SK-N-SH treated with all-trans-retinoic acid at 6 μM for 48 hours (cell line): ENCODE measurements at regions not wholly inside any gene's neighbourhood (a gene's known extent, or its start where the extent isn't known, plus 50 kb on each side); places are given as distances from the start of the nearest gene placed in this dataset.

Source experiments
- ATAC-seq: fragments of 200-7000 bp; cut with Tn5 transposase; 3 replicates; pipeline ENCODE4 v1.9.1; 2020; ENCODE audit warnings: mild to moderate bottlenecking, moderate library complexity
- ARNTL ChIP-seq: fragments of 450-650 bp; formaldehyde crosslinking; IDR thresholded peaks from 2 replicates; pipeline ENCODE4 v1.5.0; 2020; ENCODE audit warnings: low read depth, mild to moderate bottlenecking, moderate library complexity, borderline replicate concordance
- BACH2 ChIP-seq: fragments of 250-450 bp; sonication (Bioruptor Pico); IDR thresholded peaks from 2 replicates; pipeline ENCODE4 v1.9.0; 2021; ENCODE audit warnings: mild to moderate bottlenecking, borderline replicate concordance
- CSDC2 ChIP-seq: fragments of 250-450 bp; sonication (Bioruptor Pico); IDR thresholded peaks from 2 replicates; pipeline ENCODE4 v1.5.0; 2020; ENCODE audit warnings: mild to moderate bottlenecking, moderate library complexity
- CSRNP3 ChIP-seq: fragments of 250-450 bp; sonication (Bioruptor Pico); IDR thresholded peaks from 2 replicates; pipeline ENCODE4 v1.5.1; 2021; ENCODE audit warnings: mild to moderate bottlenecking, moderate library complexity
- ESRRG ChIP-seq: fragments of 250-450 bp; sonication (Bioruptor Pico); IDR thresholded peaks from 2 replicates; pipeline ENCODE4 v1.6.1; 2021; ENCODE audit warnings: mild to moderate bottlenecking
- GLIS3 ChIP-seq: fragments of 250-450 bp; sonication (Bioruptor Pico); IDR thresholded peaks from 2 replicates; pipeline ENCODE4 v1.5.0; 2020; ENCODE audit warnings: mild to moderate bottlenecking, moderate library complexity
- ISL1 ChIP-seq: fragments of 250-450 bp; sonication (Bioruptor Pico); IDR thresholded peaks from 2 replicates; pipeline ENCODE4 v2.1.2; 2022; ENCODE audit warnings: mild to moderate bottlenecking, moderate library complexity
- OSR1 ChIP-seq: fragments of 250-450 bp; sonication (Bioruptor Pico); IDR thresholded peaks from 2 replicates; pipeline ENCODE4 v1.8.0; 2022; ENCODE audit warnings: moderate library complexity, mild to moderate bottlenecking, inconsistent platforms
- PATZ1 ChIP-seq: fragments of 250-450 bp; sonication (Bioruptor Pico); IDR thresholded peaks from 2 replicates; pipeline ENCODE4 v1.8.0; 2020; ENCODE audit warnings: mild to moderate bottlenecking, moderate library complexity, borderline replicate concordance
- POU6F1 ChIP-seq: fragments of 250-450 bp; sonication (Bioruptor Pico); IDR thresholded peaks from 2 replicates; pipeline ENCODE4 v1.8.0; 2021; ENCODE audit warnings: low read depth, mild to moderate bottlenecking, moderate library complexity, borderline replicate concordance
- PPARA ChIP-seq: fragments of 250-450 bp; sonication (Bioruptor Pico); IDR thresholded peaks from 2 replicates; pipeline ENCODE4 v1.5.0; 2020; ENCODE audit warnings: mild to moderate bottlenecking, borderline replicate concordance
- RARB ChIP-seq: fragments of 250-450 bp; sonication (Bioruptor Pico); IDR thresholded peaks from 2 replicates; pipeline ENCODE4 v1.8.0; 2021; ENCODE audit warnings: mild to moderate bottlenecking, moderate library complexity
- SNAI2 ChIP-seq: fragments of 250-450 bp; sonication (Bioruptor Pico); IDR thresholded peaks from 2 replicates; pipeline ENCODE4 v1.5.0; 2020; ENCODE audit warnings: mild to moderate bottlenecking, moderate library complexity
- TCF4 ChIP-seq: fragments of 250-450 bp; sonication (Bioruptor Pico); IDR thresholded peaks from 2 replicates; pipeline ENCODE4 v1.8.0; 2021; ENCODE audit warnings: mild to moderate bottlenecking, moderate library complexity, borderline replicate concordance
- TOX ChIP-seq: fragments of 250-450 bp; sonication (Bioruptor Pico); IDR thresholded peaks from 2 replicates; pipeline ENCODE4 v1.8.0; 2021; ENCODE audit warnings: mild to moderate bottlenecking, moderate library complexity, borderline replicate concordance
- TSHZ2 ChIP-seq: fragments of 250-450 bp; sonication (Bioruptor Pico); IDR thresholded peaks from 2 replicates; pipeline ENCODE4 v1.5.0; 2020; ENCODE audit warnings: mild to moderate bottlenecking, moderate library complexity
- ZC3H10 ChIP-seq: fragments of 250-450 bp; sonication (Bioruptor Pico); IDR thresholded peaks from 2 replicates; pipeline ENCODE4 v1.5.1; 2021; ENCODE audit warnings: mild to moderate bottlenecking, moderate library complexity
- ZFP3 ChIP-seq: fragments of 250-450 bp; sonication (Bioruptor Pico); IDR thresholded peaks from 2 replicates; pipeline ENCODE4 v1.5.0; 2020; ENCODE audit warnings: mild to moderate bottlenecking, moderate library complexity
- ZNF565 ChIP-seq: fragments of 450-650 bp; formaldehyde crosslinking; conservative IDR thresholded peaks from 2 replicates; pipeline ENCODE4 v1.5.0; 2020; ENCODE audit warnings: low read depth, mild to moderate bottlenecking, moderate library complexity
- ZNF70 ChIP-seq: fragments of 450-650 bp; formaldehyde crosslinking; IDR thresholded peaks from 2 replicates; pipeline ENCODE4 v1.5.0; 2020; ENCODE audit warnings: mild to moderate bottlenecking, moderate library complexity
- ZNF8 ChIP-seq: fragments of 450-650 bp; formaldehyde crosslinking; IDR thresholded peaks from 2 replicates; pipeline ENCODE4 v1.5.0; 2020; ENCODE audit warnings: mild to moderate bottlenecking, moderate library complexity
- TF ChIP-seq, protein P1 (sequence below): fragments of 250-450 bp; sonication (Bioruptor Pico); IDR thresholded peaks from 2 replicates; pipeline ENCODE4 v1.5.1; 2020; ENCODE audit warnings: low read depth, mild to moderate bottlenecking, moderate library complexity

- ATAC-seq = no peak
- no peak for TF ChIP-seq OSR1
- TF ChIP-seq ZNF8 = no peak
- no peak for TF ChIP-seq ZNF565 (CRISPR knock-in tag)
- no peak for TF ChIP-seq PPARA
- TF ChIP-seq ZC3H10 (CRISPR knock-in tag) = no peak
- no peak for TF ChIP-seq TOX (CRISPR knock-in tag)
- TF ChIP-seq, protein P1, sequence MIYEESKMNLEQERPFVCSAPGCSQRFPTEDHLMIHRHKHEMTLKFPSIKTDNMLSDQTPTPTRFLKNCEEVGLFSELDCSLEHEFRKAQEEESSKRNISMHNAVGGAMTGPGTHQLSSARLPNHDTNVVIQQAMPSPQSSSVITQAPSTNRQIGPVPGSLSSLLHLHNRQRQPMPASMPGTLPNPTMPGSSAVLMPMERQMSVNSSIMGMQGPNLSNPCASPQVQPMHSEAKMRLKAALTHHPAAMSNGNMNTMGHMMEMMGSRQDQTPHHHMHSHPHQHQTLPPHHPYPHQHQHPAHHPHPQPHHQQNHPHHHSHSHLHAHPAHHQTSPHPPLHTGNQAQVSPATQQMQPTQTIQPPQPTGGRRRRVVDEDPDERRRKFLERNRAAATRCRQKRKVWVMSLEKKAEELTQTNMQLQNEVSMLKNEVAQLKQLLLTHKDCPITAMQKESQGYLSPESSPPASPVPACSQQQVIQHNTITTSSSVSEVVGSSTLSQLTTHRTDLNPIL (CRISPR knock-in tag) = no peak
- TF ChIP-seq ZNF70 (CRISPR knock-in tag) = no peak
- TF ChIP-seq ESRRG (CRISPR knock-in tag) = no peak
- TF ChIP-seq ARNTL (CRISPR knock-in tag) = no peak
- no peak for TF ChIP-seq TCF4 (CRISPR knock-in tag)
- no peak for TF ChIP-seq CSDC2 (CRISPR knock-in tag)
- TF ChIP-seq POU6F1 = no peak
- no peak for TF ChIP-seq GLIS3 (CRISPR knock-in tag)
- no peak for TF ChIP-seq CSRNP3 (CRISPR knock-in tag)
These were observed 97.2 kb downstream of the FAM170A start for GRCh38 chr5:119726544-119726943.

DNA sequence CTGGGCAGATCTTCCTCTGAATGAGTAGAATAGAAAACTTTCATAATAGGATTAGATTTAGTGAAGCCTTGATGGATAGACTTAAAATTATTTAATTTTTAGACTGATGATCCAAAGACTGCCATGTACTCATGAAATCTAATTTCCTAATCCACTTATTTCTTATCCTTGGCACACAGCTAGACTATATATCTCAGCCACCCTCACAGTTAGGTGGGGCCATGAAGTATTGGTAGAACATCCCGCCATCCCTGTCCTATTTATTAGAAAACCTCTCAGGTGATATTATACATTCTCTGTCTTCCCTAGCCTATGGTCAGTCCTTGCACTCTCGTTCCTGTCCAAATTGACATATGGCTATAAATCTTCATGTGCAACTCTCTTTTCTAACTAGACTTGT is 110.9 kb downstream of the FAM170A start:
- TF ChIP-seq SNAI2 (CRISPR knock-in tag) (no peak), TOX (CRISPR knock-in tag) (no peak), CSRNP3 (CRISPR knock-in tag) (no peak), GLIS3 (CRISPR knock-in tag) (no peak), ISL1 (no peak), ZNF70 (CRISPR knock-in tag) (no peak), OSR1 (no peak)
- TF ChIP-seq, protein P1 (CRISPR knock-in tag) = no peak
- no peak for ATAC-seq

DNA sequence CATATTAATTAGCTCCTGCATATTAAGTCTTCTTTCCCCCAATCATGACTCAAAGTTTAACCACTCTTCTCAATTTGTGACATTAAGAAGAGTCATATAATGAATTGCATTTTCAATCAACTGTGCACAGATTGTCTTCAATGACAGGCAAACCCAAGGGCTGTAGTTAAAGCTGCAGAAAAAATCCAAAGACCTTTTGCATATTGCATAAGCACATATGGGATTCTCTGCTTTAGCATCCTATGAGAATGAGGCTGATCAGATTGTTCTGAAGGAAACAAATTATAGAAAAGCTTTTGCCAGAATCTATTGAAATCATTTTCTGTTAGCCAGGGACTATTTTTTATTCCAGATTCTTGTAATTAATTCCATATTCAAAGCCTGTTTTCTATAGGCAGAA is 112.3 kb downstream of the FAM170A start:
- ATAC-seq = no peak
- TF ChIP-seq PATZ1 (CRISPR knock-in tag) (no peak), TCF4 (CRISPR knock-in tag) (no peak), BACH2 (no peak), ISL1 (no peak), RARB (CRISPR knock-in tag) (no peak), PPARA (no peak), ESRRG (CRISPR knock-in tag) (no peak), CSRNP3 (CRISPR knock-in tag) (no peak), ZNF8 (no peak), TSHZ2 (CRISPR knock-in tag) (no peak), TOX (CRISPR knock-in tag) (no peak), GLIS3 (CRISPR knock-in tag) (no peak), ZFP3 (CRISPR knock-in tag) (no peak), ARNTL (CRISPR knock-in tag) (no peak)
- TF ChIP-seq, protein P1 (CRISPR knock-in tag) = no peak
